ENCODE measurements at regions not wholly inside any gene's neighbourhood (a gene's known extent, or its start where the extent isn't known, plus 50 kb on each side); places are given as distances from the start of the nearest gene placed in this dataset.

DNA sequence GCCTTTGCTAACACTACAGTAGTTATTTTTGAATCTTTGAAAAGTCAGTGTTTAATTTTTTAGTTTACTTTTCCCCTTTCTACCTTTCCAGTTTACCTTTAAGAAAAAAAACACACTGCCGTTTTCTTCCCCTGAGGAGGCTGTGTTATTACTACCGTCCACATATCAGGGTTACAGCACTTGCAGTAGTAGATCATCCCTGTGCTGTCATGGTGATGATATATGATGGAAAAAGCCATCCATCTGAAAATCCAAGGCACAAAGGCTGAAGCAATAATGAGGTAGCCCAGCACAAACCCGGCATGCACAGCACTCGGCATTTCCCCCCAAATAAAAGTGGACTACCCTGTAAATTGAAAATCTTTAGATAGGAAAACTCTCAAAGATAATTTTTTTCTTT, 258.7 kb downstream of the CXXC4 start (continued):
- TF ChIP-seq, protein P1, sequence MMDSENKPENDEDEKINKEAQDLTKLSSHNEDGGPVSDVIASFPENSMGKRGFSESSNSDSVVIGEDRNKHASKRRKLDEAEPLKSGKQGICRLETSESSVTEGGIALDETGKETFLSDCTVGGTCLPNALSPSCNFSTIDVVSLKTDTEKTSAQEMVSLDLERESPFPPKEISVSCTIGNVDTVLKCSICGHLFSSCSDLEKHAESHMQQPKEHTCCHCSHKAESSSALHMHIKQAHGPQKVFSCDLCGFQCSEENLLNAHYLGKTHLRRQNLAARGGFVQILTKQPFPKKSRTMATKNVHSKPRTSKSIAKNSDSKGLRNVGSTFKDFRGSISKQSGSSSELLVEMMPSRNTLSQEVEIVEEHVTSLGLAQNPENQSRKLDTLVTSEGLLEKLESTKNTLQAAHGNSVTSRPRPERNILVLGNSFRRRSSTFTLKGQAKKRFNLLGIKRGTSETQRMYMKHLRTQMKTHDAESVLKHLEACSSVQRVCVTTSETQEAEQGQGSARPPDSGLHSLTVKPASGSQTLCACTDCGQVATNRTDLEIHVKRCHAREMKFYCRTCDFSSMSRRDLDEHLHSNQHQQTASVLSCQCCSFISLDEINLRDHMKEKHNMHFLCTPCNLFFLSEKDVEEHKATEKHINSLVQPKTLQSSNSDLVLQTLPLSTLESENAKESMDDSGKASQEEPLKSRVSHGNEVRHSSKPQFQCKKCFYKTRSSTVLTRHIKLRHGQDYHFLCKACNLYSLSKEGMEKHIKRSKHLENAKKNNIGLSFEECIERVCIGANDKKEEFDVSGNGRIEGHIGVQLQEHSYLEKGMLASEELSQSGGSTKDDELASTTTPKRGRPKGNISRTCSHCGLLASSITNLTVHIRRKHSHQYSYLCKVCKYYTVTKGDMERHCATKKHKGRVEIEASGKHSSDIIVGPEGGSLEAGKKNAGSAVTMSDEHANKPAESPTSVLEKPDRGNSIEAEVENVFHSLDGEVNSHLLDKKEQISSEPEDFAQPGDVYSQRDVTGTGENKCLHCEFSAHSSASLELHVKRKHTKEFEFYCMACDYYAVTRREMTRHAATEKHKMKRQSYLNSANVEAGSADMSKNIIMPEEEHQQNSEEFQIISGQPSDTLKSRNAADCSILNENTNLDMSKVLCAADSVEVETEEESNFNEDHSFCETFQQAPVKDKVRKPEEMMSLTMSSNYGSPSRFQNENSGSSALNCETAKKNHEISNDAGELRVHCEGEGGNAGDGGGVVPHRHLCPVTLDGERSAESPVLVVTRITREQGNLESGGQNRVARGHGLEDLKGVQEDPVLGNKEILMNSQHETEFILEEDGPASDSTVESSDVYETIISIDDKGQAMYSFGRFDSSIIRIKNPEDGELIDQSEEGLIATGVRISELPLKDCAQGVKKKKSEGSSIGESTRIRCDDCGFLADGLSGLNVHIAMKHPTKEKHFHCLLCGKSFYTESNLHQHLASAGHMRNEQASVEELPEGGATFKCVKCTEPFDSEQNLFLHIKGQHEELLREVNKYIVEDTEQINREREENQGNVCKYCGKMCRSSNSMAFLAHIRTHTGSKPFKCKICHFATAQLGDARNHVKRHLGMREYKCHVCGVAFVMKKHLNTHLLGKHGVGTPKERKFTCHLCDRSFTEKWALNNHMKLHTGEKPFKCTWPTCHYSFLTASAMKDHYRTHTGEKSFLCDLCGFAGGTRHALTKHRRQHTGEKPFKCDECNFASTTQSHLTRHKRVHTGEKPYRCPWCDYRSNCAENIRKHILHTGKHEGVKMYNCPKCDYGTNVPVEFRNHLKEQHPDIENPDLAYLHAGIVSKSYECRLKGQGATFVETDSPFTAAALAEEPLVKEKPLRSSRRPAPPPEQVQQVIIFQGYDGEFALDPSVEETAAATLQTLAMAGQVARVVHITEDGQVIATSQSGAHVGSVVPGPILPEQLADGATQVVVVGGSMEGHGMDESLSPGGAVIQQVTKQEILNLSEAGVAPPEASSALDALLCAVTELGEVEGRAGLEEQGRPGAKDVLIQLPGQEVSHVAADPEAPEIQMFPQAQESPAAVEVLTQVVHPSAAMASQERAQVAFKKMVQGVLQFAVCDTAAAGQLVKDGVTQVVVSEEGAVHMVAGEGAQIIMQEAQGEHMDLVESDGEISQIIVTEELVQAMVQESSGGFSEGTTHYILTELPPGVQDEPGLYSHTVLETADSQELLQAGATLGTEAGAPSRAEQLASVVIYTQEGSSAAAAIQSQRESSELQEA (IDR thresholded peaks at IDR 0.05; ENCODE audit: low read depth): no peak
- TF ChIP-seq KAT2B (IDR thresholded peaks at IDR 0.05; ENCODE audit: low read depth, low read length) (no peak), ZNF140 (CRISPR knock-in tag; IDR thresholded peaks at IDR 0.05) (no peak), KLF6 (CRISPR knock-in tag; IDR thresholded peaks at IDR 0.05; ENCODE audit: borderline replicate concordance) (no peak), ZNF146 (CRISPR knock-in tag; IDR thresholded peaks at IDR 0.05; ENCODE audit: unreplicated experiment) (no peak), CHD2 (IDR thresholded peaks at IDR 0.05; ENCODE audit: low read depth, low read length) (no peak), NFATC3 (IDR thresholded peaks at IDR 0.05) (no peak), ZKSCAN3 (CRISPR knock-in tag; IDR thresholded peaks at IDR 0.05) (no peak), NRF1 (conservative IDR thresholded peaks at IDR 0.05 in 1 of 2, IDR thresholded peaks at IDR 0.05 in 1 of 2) (no peak), YY1 (IDR thresholded peaks at IDR 0.05; ENCODE audit: borderline replicate concordance in 1 of 3, control insufficient read depth in 1 of 3, extremely low read depth in 1 of 3, insufficient read depth in 3 of 3, insufficient read length in 1 of 3, insufficient replicate concordance in 2 of 3, low read depth in 1 of 3, low read length in 2 of 3) (no peak), MTA2 (IDR thresholded peaks at IDR 0.05; ENCODE audit: low read depth) (no peak), ZNF551 (CRISPR knock-in tag; IDR thresholded peaks at IDR 0.05) (no peak)
- TF ChIP-seq, protein P2, sequence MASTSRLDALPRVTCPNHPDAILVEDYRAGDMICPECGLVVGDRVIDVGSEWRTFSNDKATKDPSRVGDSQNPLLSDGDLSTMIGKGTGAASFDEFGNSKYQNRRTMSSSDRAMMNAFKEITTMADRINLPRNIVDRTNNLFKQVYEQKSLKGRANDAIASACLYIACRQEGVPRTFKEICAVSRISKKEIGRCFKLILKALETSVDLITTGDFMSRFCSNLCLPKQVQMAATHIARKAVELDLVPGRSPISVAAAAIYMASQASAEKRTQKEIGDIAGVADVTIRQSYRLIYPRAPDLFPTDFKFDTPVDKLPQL (IDR thresholded peaks at IDR 0.05; ENCODE audit: extremely low read depth, insufficient read length): no peak
